ENCODE measurements at regions not wholly inside any gene's neighbourhood (a gene's known extent, or its start where the extent isn't known, plus 50 kb on each side); places are given as distances from the start of the nearest gene placed in this dataset.

GRCh38 chr12:71014180-71014785 lies 93.7 kb upstream of the PTPRR start:
- no peak overlapping the region for H3K4me2 ChIP-seq
- no peak overlapping the region for H3K9ac ChIP-seq
- H3K36me3 ChIP-seq, result no peaks in the 10 kb centered on the region
- no peaks in the 10 kb centered on the region for H3K27me3 ChIP-seq
- H4K20me1 ChIP-seq, result no peaks in the 10 kb centered on the region
- H3K4me1 ChIP-seq, result peaks cover 15% of the 10 kb centered on the region
- H3K27ac ChIP-seq, result no peak overlapping the region
- no peak overlapping the region for H3K4me3 ChIP-seq
- no peaks in the 10 kb centered on the region for H3K9me3 ChIP-seq
- no peak for TF ChIP-seq Cebpa-rat (IDR thresholded peaks at IDR 0.05)

GRCh38 chr12:71011261-71011660 lies 90.7 kb upstream of the PTPRR start:
- H3K9me3 ChIP-seq, result no peaks in the 10 kb centered on the region
- H3K4me3 ChIP-seq, result no peak overlapping the region
- TF ChIP-seq Cebpa-rat (IDR thresholded peaks at IDR 0.05), result no peak
- no peak overlapping the region for H3K27ac ChIP-seq
- no peaks in the 10 kb centered on the region for H4K20me1 ChIP-seq
- H3K36me3 ChIP-seq, result no peaks in the 10 kb centered on the region
- no peaks in the 10 kb centered on the region for H3K27me3 ChIP-seq
- H3K9ac ChIP-seq, result no peak overlapping the region
- no peak overlapping the region for H3K4me2 ChIP-seq
- peaks cover 7% of the 10 kb centered on the region; the same call in 1 of the 2 replicates for H3K4me1 ChIP-seq

GRCh38 chr12:71010143-71010479 lies 89.6 kb upstream of the PTPRR start:
- no peak for TF ChIP-seq Cebpa-rat (IDR thresholded peaks at IDR 0.05)
- Histone ChIP-seq H3K4me3 (no peak overlapping the region), H3K36me3 (no peaks in the 10 kb centered on the region), H3K4me1 (peaks cover 7% of the 10 kb centered on the region; the same call in 1 of the 2 replicates), H3K4me2 (no peak overlapping the region), H3K27ac (no peak overlapping the region), H3K27me3 (no peaks in the 10 kb centered on the region), H3K9ac (no peak overlapping the region), H4K20me1 (no peaks in the 10 kb centered on the region), H3K9me3 (no peaks in the 10 kb centered on the region)

GRCh38 chr12:71009430-71010142 lies 89.0 kb upstream of the PTPRR start:
- H3K27ac ChIP-seq, result no peak overlapping the region
- no peaks in the 10 kb centered on the region for H3K9me3 ChIP-seq
- no peak overlapping the region for H3K9ac ChIP-seq
- peaks cover 7% of the 10 kb centered on the region; the same call in 1 of the 2 replicates for H3K4me1 ChIP-seq
- no peak overlapping the region for H3K4me3 ChIP-seq
- H3K4me2 ChIP-seq, result no peak overlapping the region
- no peaks in the 10 kb centered on the region for H3K36me3 ChIP-seq
- no peak for TF ChIP-seq Cebpa-rat (IDR thresholded peaks at IDR 0.05)
- H4K20me1 ChIP-seq, result no peaks in the 10 kb centered on the region
- no peaks in the 10 kb centered on the region for H3K27me3 ChIP-seq

GRCh38 chr12:71008616-71009015 lies 88.1 kb upstream of the PTPRR start:
- H3K9me3 ChIP-seq, result no peaks in the 10 kb centered on the region
- H3K36me3 ChIP-seq, result no peaks in the 10 kb centered on the region
- no peak overlapping the region for H3K4me2 ChIP-seq
- no peak overlapping the region for H3K27ac ChIP-seq
- no peak overlapping the region for H3K4me3 ChIP-seq
- no peak for TF ChIP-seq Cebpa-rat (IDR thresholded peaks at IDR 0.05)
- H3K4me1 ChIP-seq, result peaks cover 7% of the 10 kb centered on the region; the same call in 1 of the 2 replicates
- no peak overlapping the region for H3K9ac ChIP-seq
- H4K20me1 ChIP-seq, result no peaks in the 10 kb centered on the region
- no peaks in the 10 kb centered on the region for H3K27me3 ChIP-seq

- no peaks in the 10 kb centered on the region for H3K9me3 ChIP-seq
- no peak overlapping the region for H3K4me3 ChIP-seq
- peaks cover 7% of the 10 kb centered on the region; the same call in 1 of the 2 replicates for H3K4me1 ChIP-seq
- H3K27me3 ChIP-seq, result no peaks in the 10 kb centered on the region
- no peak overlapping the region for H3K9ac ChIP-seq
- TF ChIP-seq Cebpa-rat (IDR thresholded peaks at IDR 0.05), result no peak
- H3K27ac ChIP-seq, result no peak overlapping the region
- no peaks in the 10 kb centered on the region for H3K36me3 ChIP-seq
- no peaks in the 10 kb centered on the region for H4K20me1 ChIP-seq
- no peak overlapping the region for H3K4me2 ChIP-seq
These were observed 87.4 kb upstream of the PTPRR start for GRCh38 chr12:71007781-71008404.

GRCh38 chr12:71007020-71007419 lies 86.5 kb upstream of the PTPRR start:
- no peak overlapping the region for H3K4me2 ChIP-seq
- H3K27ac ChIP-seq, result no peak overlapping the region
- peaks cover 7% of the 10 kb centered on the region; the same call in 1 of the 2 replicates for H3K4me1 ChIP-seq
- H3K27me3 ChIP-seq, result no peaks in the 10 kb centered on the region
- no peak overlapping the region for H3K9ac ChIP-seq
- no peaks in the 10 kb centered on the region for H3K9me3 ChIP-seq
- H4K20me1 ChIP-seq, result no peaks in the 10 kb centered on the region
- no peak overlapping the region for H3K4me3 ChIP-seq
- no peak for TF ChIP-seq Cebpa-rat (IDR thresholded peaks at IDR 0.05)
- no peaks in the 10 kb centered on the region for H3K36me3 ChIP-seq

GRCh38 chr12:71005166-71005565 lies 84.6 kb upstream of the PTPRR start:
- H3K27ac ChIP-seq, result no peak overlapping the region
- no peaks in the 10 kb centered on the region for H4K20me1 ChIP-seq
- no peaks in the 10 kb centered on the region for H3K36me3 ChIP-seq
- no peak overlapping the region for H3K4me3 ChIP-seq
- no peak overlapping the region for H3K9ac ChIP-seq
- H3K4me2 ChIP-seq, result no peak overlapping the region
- peaks cover 11% of the 10 kb centered on the region; the same call in 1 of the 2 replicates for H3K4me1 ChIP-seq
- no peaks in the 10 kb centered on the region for H3K9me3 ChIP-seq
- TF ChIP-seq Cebpa-rat (IDR thresholded peaks at IDR 0.05), result no peak
- no peaks in the 10 kb centered on the region for H3K27me3 ChIP-seq

GRCh38 chr12:71004578-71004977 lies 84.0 kb upstream of the PTPRR start:
- peaks cover 11% of the 10 kb centered on the region; the same call in 1 of the 2 replicates for H3K4me1 ChIP-seq
- no peaks in the 10 kb centered on the region for H3K9me3 ChIP-seq
- H4K20me1 ChIP-seq, result no peaks in the 10 kb centered on the region
- H3K4me2 ChIP-seq, result no peak overlapping the region
- no peak overlapping the region for H3K9ac ChIP-seq
- no peak overlapping the region for H3K27ac ChIP-seq
- no peaks in the 10 kb centered on the region for H3K36me3 ChIP-seq
- no peaks in the 10 kb centered on the region for H3K27me3 ChIP-seq
- TF ChIP-seq Cebpa-rat (IDR thresholded peaks at IDR 0.05), result no peak
- H3K4me3 ChIP-seq, result no peak overlapping the region

GRCh38 chr12:71000748-71001147 lies 80.2 kb upstream of the PTPRR start:
- no peak for TF ChIP-seq Cebpa-rat (IDR thresholded peaks at IDR 0.05)
- no peak overlapping the region for H3K4me3 ChIP-seq
- H3K9ac ChIP-seq, result no peak overlapping the region
- H3K9me3 ChIP-seq, result no peaks in the 10 kb centered on the region
- H4K20me1 ChIP-seq, result no peaks in the 10 kb centered on the region
- no peak overlapping the region for H3K4me2 ChIP-seq
- no peaks in the 10 kb centered on the region for H3K36me3 ChIP-seq
- H3K27me3 ChIP-seq, result no peaks in the 10 kb centered on the region
- 0 out of 2 replicates have a peak, but pooled peaks cover 4% of the 10 kb centered on the region for H3K4me1 ChIP-seq
- no peak overlapping the region for H3K27ac ChIP-seq

All from BLaER1 (cell line).